Hepatocyte (in vitro differentiated cells): ENCODE measurements at regions not wholly inside any gene's neighbourhood (a gene's known extent, or its start where the extent isn't known, plus 50 kb on each side); places are given as distances from the start of the nearest gene placed in this dataset.

ENCODE experiments used
- DNase-seq: peaks from one replicate; pipeline ENCODE4 v3.0.0-alpha.2; 2016; ENCODE audit warnings: low spot score
- H2AFZ ChIP-seq: fragments of 200-600 bp; sonication (generic); 2 replicates; pipeline ENCODE4 v1.6.0; 2016; ENCODE audit warnings: antibody characterized with exemption, mild to moderate bottlenecking
- H3K27ac ChIP-seq: fragments of 200-600 bp; sonication (generic); 2 replicates; pipeline ENCODE4 v1.5.1; 2016; ENCODE audit warnings: mild to moderate bottlenecking
- H3K27me3 ChIP-seq: fragments of 200-600 bp; sonication (generic); 2 replicates; pipeline ENCODE4 v1.6.1; 2016
- H3K36me3 ChIP-seq: fragments of 200-600 bp; sonication (generic); replicated peaks from 2 replicates; pipeline ENCODE4 v1.5.1; 2016; ENCODE audit warnings: low read depth; ENCODE audit not compliant: insufficient read depth
- H3K4me1 ChIP-seq: fragments of 200-600 bp; sonication (generic); 2 replicates; pipeline ENCODE4 v1.5.1; 2016; ENCODE audit warnings: mild to moderate bottlenecking, moderate library complexity; ENCODE audit not compliant: insufficient read depth
- H3K4me2 ChIP-seq: fragments of 200-600 bp; sonication (generic); 2 replicates; pipeline ENCODE4 v1.6.0; 2016
- H3K4me3 ChIP-seq: fragments of 200-600 bp; sonication (generic); 2 replicates; pipeline ENCODE4 v1.5.1; 2016; ENCODE audit warnings: mild to moderate bottlenecking
- H3K79me2 ChIP-seq: fragments of 200-600 bp; sonication (generic); 2 replicates; pipeline ENCODE4 v1.6.0; 2017; ENCODE audit warnings: mild to moderate bottlenecking
- H3K9me2 ChIP-seq: fragments of 200-600 bp; sonication (generic); replicated peaks from 2 replicates; pipeline ENCODE4 v1.6.0; 2017; ENCODE audit warnings: mild to moderate bottlenecking; ENCODE audit not compliant: insufficient read depth
- H3K9me3 ChIP-seq: fragments of 200-600 bp; sonication (generic); 2 replicates; pipeline ENCODE4 v1.5.1; 2016; ENCODE audit warnings: low read depth, mild to moderate bottlenecking
- H4K20me1 ChIP-seq: fragments of 200-600 bp; sonication (generic); 2 replicates; pipeline ENCODE4 v1.6.0; 2016; ENCODE audit warnings: mild to moderate bottlenecking; ENCODE audit not compliant: insufficient read depth, poor library complexity, severe bottlenecking
- EZH2 ChIP-seq: fragments of 200-600 bp; sonication (generic); IDR thresholded peaks from 2 replicates; pipeline ENCODE4 v1.6.1; 2016; ENCODE audit warnings: antibody characterized with exemption, mild to moderate bottlenecking, borderline replicate concordance
- EZH2phosphoT487 ChIP-seq: fragments of 200-600 bp; sonication (generic); IDR thresholded peaks from one replicate; pipeline ENCODE4 v1.6.1; 2018; ENCODE audit warnings: antibody characterized with exemption, mild to moderate bottlenecking, low read depth, moderate library complexity; ENCODE audit not compliant: unreplicated experiment, severe bottlenecking
- WGBS: methylation state at CpG from one replicate; pipeline ENCODE4 v1.1.6; 2016; ENCODE audit warnings: low lambda C conversion rate; ENCODE audit errors: missing lambda C conversion rate; 5-methylcytosine and 5-hydroxymethylcytosine counted together
- TF ChIP-seq, protein P1 (sequence below): fragments of 200-600 bp; sonication (generic); IDR thresholded peaks from 2 replicates; pipeline ENCODE4 v1.5.1; 2016; ENCODE audit warnings: antibody characterized with exemption, mild to moderate bottlenecking; ENCODE audit not compliant: poor library complexity

DNA sequence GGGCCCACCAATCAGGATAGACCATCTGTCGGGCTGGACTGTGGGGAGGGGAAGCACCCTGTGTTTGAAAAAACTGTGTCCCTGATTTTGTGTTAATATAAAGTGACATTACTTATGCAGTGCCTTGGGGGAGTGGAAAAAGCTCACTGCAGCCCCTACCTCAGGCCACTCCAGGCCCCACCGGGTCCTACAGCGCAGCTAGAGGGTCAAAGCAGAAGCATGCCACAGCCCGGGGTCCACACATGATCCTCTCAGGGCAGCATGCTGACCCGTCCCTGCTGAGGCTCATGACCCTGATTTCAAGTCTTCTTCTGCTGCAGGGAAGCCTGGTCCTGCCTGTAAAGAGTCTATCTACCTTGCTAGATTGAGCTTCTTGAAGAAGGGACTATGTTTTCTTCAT lies 133.0 kb upstream of the PLCB4 start:
- no peak for DNase-seq
- Histone ChIP-seq H3K36me3 (no peaks in the 10 kb centered on the region), H3K9me3 (no peaks in the 10 kb centered on the region), H2AFZ (no peak overlapping the region), H3K4me1 (no peaks in the 10 kb centered on the region), H3K79me2 (no peaks in the 10 kb centered on the region), H3K27me3 (no peaks in the 10 kb centered on the region), H3K9me2 (no peaks in the 10 kb centered on the region), H3K4me3 (no peak overlapping the region), H3K4me2 (no peak overlapping the region), H3K27ac (no peak overlapping the region), H4K20me1 (no peaks in the 10 kb centered on the region)
- 86% methylated on average over 5 of the region's 5 CpGs for WGBS
- TF ChIP-seq EZH2phosphoT487: no peak
- no peak for TF ChIP-seq EZH2
- TF ChIP-seq, protein P1, sequence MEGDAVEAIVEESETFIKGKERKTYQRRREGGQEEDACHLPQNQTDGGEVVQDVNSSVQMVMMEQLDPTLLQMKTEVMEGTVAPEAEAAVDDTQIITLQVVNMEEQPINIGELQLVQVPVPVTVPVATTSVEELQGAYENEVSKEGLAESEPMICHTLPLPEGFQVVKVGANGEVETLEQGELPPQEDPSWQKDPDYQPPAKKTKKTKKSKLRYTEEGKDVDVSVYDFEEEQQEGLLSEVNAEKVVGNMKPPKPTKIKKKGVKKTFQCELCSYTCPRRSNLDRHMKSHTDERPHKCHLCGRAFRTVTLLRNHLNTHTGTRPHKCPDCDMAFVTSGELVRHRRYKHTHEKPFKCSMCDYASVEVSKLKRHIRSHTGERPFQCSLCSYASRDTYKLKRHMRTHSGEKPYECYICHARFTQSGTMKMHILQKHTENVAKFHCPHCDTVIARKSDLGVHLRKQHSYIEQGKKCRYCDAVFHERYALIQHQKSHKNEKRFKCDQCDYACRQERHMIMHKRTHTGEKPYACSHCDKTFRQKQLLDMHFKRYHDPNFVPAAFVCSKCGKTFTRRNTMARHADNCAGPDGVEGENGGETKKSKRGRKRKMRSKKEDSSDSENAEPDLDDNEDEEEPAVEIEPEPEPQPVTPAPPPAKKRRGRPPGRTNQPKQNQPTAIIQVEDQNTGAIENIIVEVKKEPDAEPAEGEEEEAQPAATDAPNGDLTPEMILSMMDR: no peak

DNA sequence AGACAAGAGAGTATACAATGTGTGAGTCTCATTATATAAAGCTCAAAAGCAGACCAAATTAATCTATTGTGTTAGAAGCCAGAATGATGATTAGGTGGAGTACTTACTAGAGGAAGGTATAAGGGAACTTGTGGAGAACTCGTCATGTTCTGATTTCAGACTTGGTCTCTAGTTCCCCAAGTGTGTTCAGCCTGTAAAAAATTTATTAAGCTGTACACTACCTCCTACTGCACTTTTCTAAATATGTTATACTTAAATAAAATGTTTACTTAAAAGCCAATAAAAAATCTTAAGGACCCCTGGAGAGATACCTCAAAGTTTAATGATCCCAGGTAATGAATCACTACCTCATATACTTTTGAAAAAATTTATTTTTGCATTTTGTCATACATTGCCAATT lies 130.4 kb upstream of the PLCB4 start:
- DNase-seq: no peak
- no peaks in the 10 kb centered on the region for H3K79me2 ChIP-seq
- H3K36me3 ChIP-seq: no peaks in the 10 kb centered on the region
- H3K4me3 ChIP-seq: no peak overlapping the region
- no peak overlapping the region for H2AFZ ChIP-seq
- no peaks in the 10 kb centered on the region for H3K9me3 ChIP-seq
- H3K9me2 ChIP-seq: no peaks in the 10 kb centered on the region
- H3K27ac ChIP-seq: no peak overlapping the region
- no peak overlapping the region for H3K4me2 ChIP-seq
- H4K20me1 ChIP-seq: no peaks in the 10 kb centered on the region
- H3K4me1 ChIP-seq: no peaks in the 10 kb centered on the region
- 88% methylated on average over 1 of the region's 1 CpG for WGBS
- no peak for TF ChIP-seq EZH2phosphoT487
- no peak for TF ChIP-seq EZH2
- TF ChIP-seq, protein P1: no peak
- H3K27me3 ChIP-seq: no peaks in the 10 kb centered on the region

DNA sequence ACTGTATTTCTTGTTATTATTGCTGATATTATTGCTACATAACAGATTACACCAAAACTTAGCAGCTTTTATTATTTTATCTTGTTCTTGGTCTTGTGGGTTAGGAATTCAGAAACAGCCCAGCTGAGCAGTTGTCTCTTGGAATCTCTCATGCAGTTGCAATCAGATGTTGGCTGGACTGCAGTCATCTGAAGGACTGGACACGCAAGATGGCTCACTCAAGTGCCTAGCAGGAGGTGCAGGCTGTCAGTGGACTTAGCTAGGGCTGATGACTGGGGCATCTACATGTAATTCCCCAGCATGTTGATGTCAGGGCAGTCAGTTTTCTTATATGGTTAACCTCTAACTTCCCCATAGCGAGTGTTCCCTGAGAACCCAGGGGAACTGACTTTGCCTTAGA lies 128.6 kb upstream of the PLCB4 start:
- Histone ChIP-seq H2AFZ (no peak overlapping the region), H3K4me2 (no peak overlapping the region)
- DNase-seq: no peak

More for the DNA sequence above, 128.6 kb upstream of the PLCB4 start:
- Histone ChIP-seq H3K4me1 (no peaks in the 10 kb centered on the region), H3K79me2 (no peaks in the 10 kb centered on the region), H4K20me1 (no peaks in the 10 kb centered on the region), H3K27me3 (no peaks in the 10 kb centered on the region), H3K9me3 (no peaks in the 10 kb centered on the region), H3K27ac (no peak overlapping the region), H3K4me3 (no peak overlapping the region), H3K36me3 (no peaks in the 10 kb centered on the region), H3K9me2 (no peaks in the 10 kb centered on the region)
- 98% methylated on average over 2 of the region's 2 CpGs for WGBS
- TF ChIP-seq, protein P1: no peak
- no peak for TF ChIP-seq EZH2
- no peak for TF ChIP-seq EZH2phosphoT487
